Hepatocyte (in vitro differentiated cells): ENCODE measurements at regions not wholly inside any gene's neighbourhood (a gene's known extent, or its start where the extent isn't known, plus 50 kb on each side); places are given as distances from the start of the nearest gene placed in this dataset.

ENCODE experiments used
- CTCF ChIP-seq: fragments of 200-600 bp; sonication (generic); IDR thresholded peaks from 2 replicates; pipeline ENCODE4 v1.5.1; 2016; ENCODE audit warnings: antibody characterized with exemption, mild to moderate bottlenecking; ENCODE audit not compliant: poor library complexity
- EZH2 ChIP-seq: fragments of 200-600 bp; sonication (generic); IDR thresholded peaks from 2 replicates; pipeline ENCODE4 v1.6.1; 2016; ENCODE audit warnings: antibody characterized with exemption, mild to moderate bottlenecking, borderline replicate concordance
- EZH2phosphoT487 ChIP-seq: fragments of 200-600 bp; sonication (generic); IDR thresholded peaks from one replicate; pipeline ENCODE4 v1.6.1; 2018; ENCODE audit warnings: antibody characterized with exemption, mild to moderate bottlenecking, low read depth, moderate library complexity; ENCODE audit not compliant: unreplicated experiment, severe bottlenecking

- peak; percentile 75 for TF ChIP-seq CTCF
- TF ChIP-seq EZH2phosphoT487: no peak
- no peak for TF ChIP-seq EZH2
Measured at GRCh38 chr12:127108360-127109215, 1158.4 kb upstream of the TMEM132C start.
